ENCODE measurements at regions not wholly inside any gene's neighbourhood (a gene's known extent, or its start where the extent isn't known, plus 50 kb on each side); places are given as distances from the start of the nearest gene placed in this dataset.

DNA sequence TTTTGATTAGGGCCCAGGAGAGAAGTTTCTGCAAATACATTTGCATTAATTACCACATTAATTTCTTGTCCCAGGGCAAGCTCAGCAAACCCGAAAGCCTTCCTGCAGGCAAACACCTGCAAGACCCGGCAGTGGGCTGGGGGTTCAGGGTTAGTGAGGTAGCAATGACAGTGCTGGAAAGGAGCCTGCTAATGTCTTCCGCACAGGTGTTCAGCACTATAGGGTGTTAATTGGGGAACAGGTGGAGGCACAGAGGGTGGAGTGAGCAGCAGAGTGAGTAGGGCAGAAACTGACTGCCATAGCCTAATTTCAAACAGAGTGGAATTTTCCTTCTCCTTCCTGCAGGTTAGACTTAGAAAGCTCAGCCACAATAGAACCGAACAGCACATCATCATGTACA, 50.9 kb upstream of the UBASH3B start:
- Mint-ChIP-seq H3K27ac (no peak overlapping the region), H3K9me3 (no peaks in the 10 kb centered on the region), H3K4me1 (no peaks in the 10 kb centered on the region), H3K4me3 (no peak overlapping the region), H3K27me3 (peaks cover 0 to 21% (median 4%) of the 10 kb centered on the region in 5 donors), H3K36me3 (no peaks in the 10 kb centered on the region)
- no peak for ATAC-seq
- H3K27ac ChIP-seq (ENCODE audit: low read depth, low read length), result no peak overlapping the region
- intact Hi-C loops (cut with micrococcal nuclease), result no loop called here
- DNase-seq, result no peak
- H3K27me3 ChIP-seq (ENCODE audit: control insufficient read depth in 2 of 2, insufficient read depth in 2 of 2, low read length in 2 of 2), result no peaks in the 10 kb centered on the region
- no peaks in the 10 kb centered on the region for H3K4me1 ChIP-seq (ENCODE audit: control insufficient read depth in 2 of 2, insufficient read depth in 2 of 2, low read length in 2 of 2)
- POLR2A ChIA-PET, result no interaction called here
- H3K9me3 ChIP-seq (ENCODE audit: control insufficient read depth in 2 of 3, low read length in 3 of 3), result no peaks in the 10 kb centered on the region
- H3K4me3 ChIP-seq (ENCODE audit: low read length), result no peak overlapping the region
- no peaks in the 10 kb centered on the region for H3K36me3 ChIP-seq (ENCODE audit: control insufficient read depth in 2 of 3, insufficient read depth in 3 of 3, low read length in 3 of 3)
- CTCF ChIA-PET, result no interaction called here

DNA sequence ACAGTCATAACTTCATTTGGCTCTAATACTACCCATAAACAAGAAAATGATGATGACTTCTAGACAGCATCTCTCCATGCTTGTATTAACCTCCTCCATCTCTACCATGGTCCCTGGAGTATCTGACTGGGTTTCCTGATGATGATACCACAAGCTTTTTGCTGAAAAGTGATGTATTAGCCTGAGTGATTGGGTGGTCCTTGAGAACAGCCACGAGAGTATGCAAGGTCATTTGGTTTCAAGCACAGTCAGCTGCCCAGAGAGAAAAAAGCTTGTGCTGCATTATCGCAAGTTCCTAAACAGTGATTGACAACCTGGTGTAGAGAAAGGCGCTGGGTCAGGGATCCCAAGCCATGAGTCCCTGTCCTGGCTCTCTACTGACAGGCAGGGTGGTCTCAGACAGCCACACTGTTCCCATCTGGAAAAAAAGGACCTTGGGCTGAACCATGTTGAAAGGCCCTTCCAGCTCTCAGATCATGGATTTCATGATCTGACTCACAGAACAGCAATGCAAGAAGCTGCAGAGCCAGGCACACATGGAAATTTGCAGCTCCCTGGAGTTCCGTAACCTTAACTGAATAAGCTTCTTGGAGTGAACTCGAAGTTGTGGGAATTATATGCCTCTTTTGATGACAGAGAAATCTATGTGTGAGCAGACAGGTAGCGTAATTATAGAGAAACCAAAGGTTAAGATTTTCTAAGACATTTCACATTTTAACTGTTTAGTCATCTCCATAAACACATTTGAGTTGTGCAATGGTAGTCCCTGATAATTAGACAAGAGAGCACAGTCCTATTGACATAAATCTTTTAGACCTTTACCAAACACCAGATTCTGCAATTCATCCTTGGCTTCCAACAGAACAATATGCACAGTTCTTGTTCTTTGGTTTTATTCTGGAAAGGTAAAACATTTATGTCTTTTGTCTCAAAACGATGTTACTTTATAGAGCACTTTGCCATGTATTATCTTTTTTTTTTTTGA, 54.1 kb upstream of the UBASH3B start:
- Mint-ChIP-seq H3K27me3 (peaks cover 0 to 20% (median 12%) of the 10 kb centered on the region in 5 donors), H3K4me3 (no peak overlapping the region), H3K36me3 (no peaks in the 10 kb centered on the region), H3K4me1 (no peaks in the 10 kb centered on the region), H3K9me3 (no peaks in the 10 kb centered on the region), H3K27ac (no peak overlapping the region)
- Histone ChIP-seq H3K9me3 (ENCODE audit: control insufficient read depth in 2 of 3, low read length in 3 of 3) (no peaks in the 10 kb centered on the region), H3K36me3 (ENCODE audit: control insufficient read depth in 2 of 3, insufficient read depth in 3 of 3, low read length in 3 of 3) (no peaks in the 10 kb centered on the region), H3K27me3 (ENCODE audit: control insufficient read depth in 2 of 2, insufficient read depth in 2 of 2, low read length in 2 of 2) (no peaks in the 10 kb centered on the region), H3K27ac (ENCODE audit: low read depth, low read length) (no peak overlapping the region), H3K4me1 (ENCODE audit: control insufficient read depth in 2 of 2, insufficient read depth in 2 of 2, low read length in 2 of 2) (no peaks in the 10 kb centered on the region), H3K4me3 (ENCODE audit: low read length) (no peak overlapping the region)
- POLR2A ChIA-PET, result no interaction called here
- DNase-seq (no peak), ATAC-seq (no peak)
- CTCF ChIA-PET, result interaction anchor here (0.7 kb wide), 1 partner anchor 21 kb away, joined by 3 read pairs; no protein-coding TSS in a partner anchor
- intact Hi-C loops (cut with micrococcal nuclease), result no loop called here

DNA sequence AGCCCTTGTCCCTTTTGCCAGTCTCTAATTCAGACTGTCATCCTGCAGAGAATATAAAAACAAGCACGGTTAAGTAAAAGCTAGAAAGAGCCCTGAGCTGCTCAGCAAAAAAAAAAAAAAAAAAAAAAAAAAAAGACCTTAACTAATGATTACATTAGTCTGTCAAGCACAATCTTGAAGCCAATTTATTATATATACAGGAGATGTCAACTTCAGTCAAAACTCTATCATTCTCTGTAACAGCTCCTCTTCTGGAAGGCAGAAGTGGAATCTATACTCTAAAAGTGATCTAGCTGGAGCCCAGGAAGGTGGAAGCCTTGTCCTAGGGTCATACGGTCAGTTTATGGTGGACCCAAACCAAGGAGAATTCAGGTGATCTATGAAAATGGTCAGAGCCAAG, 55.2 kb upstream of the UBASH3B start:
- H3K27ac Mint-ChIP-seq, result no peak overlapping the region
- Histone ChIP-seq H3K4me3 (ENCODE audit: low read length) (no peak overlapping the region), H3K27me3 (ENCODE audit: control insufficient read depth in 2 of 2, insufficient read depth in 2 of 2, low read length in 2 of 2) (no peaks in the 10 kb centered on the region), H3K36me3 (ENCODE audit: control insufficient read depth in 2 of 3, insufficient read depth in 3 of 3, low read length in 3 of 3) (no peaks in the 10 kb centered on the region), H3K4me1 (ENCODE audit: control insufficient read depth in 2 of 2, insufficient read depth in 2 of 2, low read length in 2 of 2) (no peaks in the 10 kb centered on the region), H3K27ac (ENCODE audit: low read depth, low read length) (no peak overlapping the region), H3K9me3 (ENCODE audit: control insufficient read depth in 2 of 3, low read length in 3 of 3) (no peaks in the 10 kb centered on the region)
- H3K27me3 Mint-ChIP-seq, result peaks cover 0 to 20% (median 13%) of the 10 kb centered on the region in 5 donors
- no peak for DNase-seq
- no peak overlapping the region for H3K4me3 Mint-ChIP-seq
- intact Hi-C loops (cut with micrococcal nuclease), result no loop called here
- ChIA-PET POLR2A (no interaction called here), CTCF (interaction anchor here (0.6 to 0.7 kb wide), 2 partner anchors 20 to 155 kb away, joined by 3 to 4 read pairs; no protein-coding TSS in a partner anchor)
- H3K4me1 Mint-ChIP-seq, result no peaks in the 10 kb centered on the region
- no peaks in the 10 kb centered on the region for H3K36me3 Mint-ChIP-seq
- no peaks in the 10 kb centered on the region for H3K9me3 Mint-ChIP-seq
- ATAC-seq, result no peak

DNA sequence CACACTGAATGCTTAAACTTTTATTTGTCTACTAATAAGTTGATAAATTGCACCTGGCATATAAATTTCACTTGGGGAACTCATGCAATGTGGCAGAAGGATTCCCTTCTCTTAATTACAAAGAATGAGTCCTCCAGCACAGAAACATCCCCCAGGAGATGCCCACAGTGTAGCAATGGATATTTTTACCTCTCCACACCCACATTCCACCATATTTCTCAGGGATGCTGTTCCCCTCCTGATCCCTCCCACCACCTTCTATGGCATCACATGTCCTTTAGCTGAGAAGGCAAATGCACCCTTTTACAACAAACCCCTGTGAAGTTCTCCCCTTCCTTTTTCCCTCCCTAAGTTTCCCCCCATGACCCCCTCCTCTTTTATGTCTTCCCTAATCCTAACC, 56.1 kb upstream of the UBASH3B start:
- POLR2A ChIA-PET, result no interaction called here

DNA sequence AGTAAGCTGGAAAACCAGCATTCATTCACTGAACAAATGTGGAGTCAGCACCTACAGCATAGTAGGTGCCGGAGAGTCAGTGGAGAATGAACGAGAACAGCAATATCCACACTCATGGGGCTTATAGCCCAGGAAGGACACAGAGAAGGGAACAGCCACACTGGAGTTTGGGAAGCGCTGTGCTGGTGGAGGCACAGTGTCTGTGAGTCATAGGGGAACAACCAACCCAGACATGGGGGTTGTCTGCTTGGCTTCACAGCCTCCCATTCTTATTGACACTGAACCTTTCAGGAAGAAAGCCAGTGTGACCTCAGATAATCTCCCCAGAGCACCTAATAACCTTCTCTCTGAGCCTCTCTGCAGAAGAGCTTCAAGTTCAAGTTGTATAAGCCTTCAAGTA, 56.6 kb upstream of the UBASH3B start:
- Histone ChIP-seq H3K27me3 (ENCODE audit: control insufficient read depth in 2 of 2, insufficient read depth in 2 of 2, low read length in 2 of 2) (no peaks in the 10 kb centered on the region), H3K4me3 (ENCODE audit: low read length) (no peak overlapping the region), H3K27ac (ENCODE audit: low read depth, low read length) (no peak overlapping the region), H3K36me3 (ENCODE audit: control insufficient read depth in 2 of 3, insufficient read depth in 3 of 3, low read length in 3 of 3) (no peaks in the 10 kb centered on the region), H3K9me3 (ENCODE audit: control insufficient read depth in 2 of 3, low read length in 3 of 3) (no peaks in the 10 kb centered on the region), H3K4me1 (ENCODE audit: control insufficient read depth in 2 of 2, insufficient read depth in 2 of 2, low read length in 2 of 2) (no peaks in the 10 kb centered on the region)
- no peaks in the 10 kb centered on the region for H3K9me3 Mint-ChIP-seq
- H3K4me3 Mint-ChIP-seq, result no peak overlapping the region
- H3K36me3 Mint-ChIP-seq, result no peaks in the 10 kb centered on the region
- peaks cover 0 to 20% (median 16%) of the 10 kb centered on the region in 5 donors for H3K27me3 Mint-ChIP-seq
- POLR2A ChIA-PET, result no interaction called here
- ATAC-seq (no peak), DNase-seq (no peak)
- CTCF ChIA-PET, result interaction anchor here (0.7 kb wide), 1 partner anchor 138 kb away, joined by 3 read pairs; no protein-coding TSS in a partner anchor
- H3K27ac Mint-ChIP-seq, result no peak overlapping the region
- H3K4me1 Mint-ChIP-seq, result no peaks in the 10 kb centered on the region
- intact Hi-C loops (cut with micrococcal nuclease), result no loop called here

More for the DNA sequence above, 56.1 kb upstream of the UBASH3B start:
- no peaks in the 10 kb centered on the region for H3K9me3 ChIP-seq (ENCODE audit: control insufficient read depth in 2 of 3, low read length in 3 of 3)
- Mint-ChIP-seq H3K36me3 (no peaks in the 10 kb centered on the region), H3K4me1 (no peaks in the 10 kb centered on the region), H3K9me3 (no peaks in the 10 kb centered on the region), H3K4me3 (no peak overlapping the region), H3K27me3 (peaks cover 0 to 20% (median 17%) of the 10 kb centered on the region in 5 donors), H3K27ac (no peak overlapping the region)
- no peak overlapping the region for H3K4me3 ChIP-seq (ENCODE audit: low read length)
- H3K4me1 ChIP-seq (ENCODE audit: control insufficient read depth in 2 of 2, insufficient read depth in 2 of 2, low read length in 2 of 2), result no peaks in the 10 kb centered on the region
- no peak for ATAC-seq
- CTCF ChIA-PET, result no interaction called here
- DNase-seq, result no peak
- no peak overlapping the region for H3K27ac ChIP-seq (ENCODE audit: low read depth, low read length)
- H3K36me3 ChIP-seq (ENCODE audit: control insufficient read depth in 2 of 3, insufficient read depth in 3 of 3, low read length in 3 of 3), result no peaks in the 10 kb centered on the region
- intact Hi-C loops (cut with micrococcal nuclease), result no loop called here
- no peaks in the 10 kb centered on the region for H3K27me3 ChIP-seq (ENCODE audit: control insufficient read depth in 2 of 2, insufficient read depth in 2 of 2, low read length in 2 of 2)

DNA sequence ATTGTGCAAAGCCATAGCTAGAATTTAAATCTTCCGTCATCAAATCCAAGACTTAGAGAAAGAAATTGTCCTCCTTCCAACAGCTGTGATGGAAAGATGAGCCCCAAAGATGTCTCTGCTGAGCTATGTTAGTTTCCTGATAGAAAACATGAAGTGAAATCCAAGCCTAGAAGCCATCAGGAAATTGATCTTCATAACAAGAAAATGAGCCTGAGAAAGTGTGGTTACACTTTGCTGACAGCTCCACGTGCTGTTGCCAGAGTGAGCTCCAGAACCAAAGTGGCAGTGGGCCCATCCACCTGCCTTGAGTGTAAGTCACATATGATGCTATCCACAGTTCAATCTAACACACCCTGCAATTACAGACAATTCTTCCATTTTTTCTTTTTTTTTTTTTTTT, 58.0 kb upstream of the UBASH3B start:
- intact Hi-C loops (cut with micrococcal nuclease), result no loop called here

More for the DNA sequence above, 58.0 kb upstream of the UBASH3B start:
- H3K27ac Mint-ChIP-seq, result no peak overlapping the region
- H3K4me1 Mint-ChIP-seq, result no peaks in the 10 kb centered on the region
- POLR2A ChIA-PET, result no interaction called here
- Histone ChIP-seq H3K9me3 (ENCODE audit: control insufficient read depth in 2 of 3, low read length in 3 of 3) (no peaks in the 10 kb centered on the region), H3K27me3 (ENCODE audit: control insufficient read depth in 2 of 2, insufficient read depth in 2 of 2, low read length in 2 of 2) (no peaks in the 10 kb centered on the region), H3K4me1 (ENCODE audit: control insufficient read depth in 2 of 2, insufficient read depth in 2 of 2, low read length in 2 of 2) (no peaks in the 10 kb centered on the region), H3K4me3 (ENCODE audit: low read length) (no peak overlapping the region), H3K36me3 (ENCODE audit: control insufficient read depth in 2 of 3, insufficient read depth in 3 of 3, low read length in 3 of 3) (no peaks in the 10 kb centered on the region), H3K27ac (ENCODE audit: low read depth, low read length) (no peak overlapping the region)
- H3K4me3 Mint-ChIP-seq, result no peak overlapping the region
- peaks cover 7 to 21% (median 20%) of the 10 kb centered on the region in 5 donors for H3K27me3 Mint-ChIP-seq
- H3K9me3 Mint-ChIP-seq, result no peaks in the 10 kb centered on the region
- H3K36me3 Mint-ChIP-seq, result no peaks in the 10 kb centered on the region
- no peak for ATAC-seq
- CTCF ChIA-PET, result interaction anchor here (0.6 to 1.4 kb wide), 3 partner anchors 17 to 101 kb away, joined by 3 read pairs; no protein-coding TSS in a partner anchor
- no peak for DNase-seq
